HG03159 (cell line): ENCODE measurements at regions not wholly inside any gene's neighbourhood (a gene's known extent, or its start where the extent isn't known, plus 50 kb on each side); places are given as distances from the start of the nearest gene placed in this dataset.
"Not testable (repeated sequence)": the region's sequence is repeated elsewhere in the genome, so short reads cannot be mapped to it uniquely, and the experiment has no call there.

ENCODE experiments used
- ATAC-seq: cut with Tn5 transposase; IDR thresholded peaks from one replicate; pipeline ENCODE4 v1.9.1; 2021; ENCODE audit warnings: mild to moderate bottlenecking, moderate library complexity; ENCODE audit not compliant: unreplicated experiment

DNA sequence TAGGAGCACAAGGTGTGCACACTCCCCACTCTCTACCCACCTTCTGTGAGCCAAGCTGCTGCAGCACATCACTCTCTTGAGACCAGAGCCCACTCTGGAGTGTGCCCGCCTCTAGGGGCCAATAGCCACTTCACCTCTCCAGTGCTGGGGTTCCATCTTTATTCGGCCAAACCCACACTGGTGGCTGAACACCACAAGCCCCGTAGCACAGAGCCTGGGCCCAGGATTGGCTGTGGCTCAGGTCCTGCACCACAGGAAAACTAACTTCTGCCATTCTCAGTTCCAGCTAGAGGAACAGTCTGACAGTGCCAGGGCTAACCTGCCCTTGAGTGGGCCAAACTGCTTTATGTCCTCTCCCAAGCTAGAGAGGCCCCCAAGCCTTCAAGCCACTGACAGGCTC lies 111.0 kb upstream of the TOX3 start:
- ATAC-seq, result no peak

DNA sequence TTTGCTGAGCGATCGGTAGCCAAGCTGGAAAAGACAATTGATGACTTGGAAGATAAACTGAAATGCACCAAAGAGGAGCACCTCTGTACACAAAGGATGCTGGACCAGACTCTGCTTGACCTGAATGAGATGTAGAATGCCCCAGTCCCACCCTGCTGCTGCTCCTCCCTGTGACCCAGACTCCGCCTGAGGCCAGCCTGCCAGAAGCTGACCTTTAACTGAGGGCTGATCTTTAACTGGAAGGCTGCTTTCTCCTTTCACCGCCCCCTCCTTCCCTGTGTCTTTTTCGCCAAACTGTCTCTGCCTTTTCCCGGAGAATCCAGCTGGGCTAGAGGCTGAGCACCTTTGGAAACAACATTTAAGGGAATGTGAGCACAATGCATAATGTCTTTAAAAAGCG lies 109.0 kb upstream of the TOX3 start:
- ATAC-seq, result not testable (repeated sequence)

DNA sequence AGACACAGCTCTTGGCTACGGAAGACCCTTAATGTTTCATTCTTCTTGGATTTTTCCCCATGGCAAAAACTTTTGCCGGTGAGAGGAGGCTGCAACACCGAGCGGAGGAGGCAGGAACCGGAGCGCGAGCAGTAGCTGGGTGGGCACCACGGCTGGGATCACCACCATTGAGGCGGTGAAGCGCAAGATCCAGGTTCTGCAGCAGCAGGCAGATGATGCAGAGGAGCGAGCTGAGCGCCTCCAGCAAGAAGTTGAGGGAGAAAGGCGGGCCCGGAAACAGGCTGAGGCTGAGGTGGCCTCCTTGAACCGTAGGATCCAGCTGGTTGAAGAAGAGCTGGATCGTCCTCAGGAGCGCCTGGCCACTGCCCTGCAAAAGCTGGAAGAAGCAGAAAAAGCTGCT lies 108.2 kb upstream of the TOX3 start:
- ATAC-seq, result not testable (repeated sequence)

DNA sequence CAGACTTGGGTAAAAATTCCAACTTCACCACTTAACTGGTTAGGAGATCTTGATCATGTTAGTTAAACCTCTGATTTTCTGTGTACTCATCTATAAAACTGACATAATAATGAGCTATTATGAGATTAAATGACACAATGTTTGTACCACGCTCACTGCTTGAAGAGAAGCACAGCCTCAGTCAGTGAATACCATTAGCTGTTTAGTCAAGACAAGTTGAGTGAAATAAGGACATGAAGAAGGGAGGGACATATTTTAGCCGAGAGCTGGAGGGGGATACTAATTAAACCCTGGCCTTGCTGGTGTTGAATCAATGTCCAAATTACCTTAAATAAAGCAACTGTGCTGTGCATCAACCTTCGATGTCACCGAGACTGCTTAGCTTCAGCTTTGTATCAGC lies 105.1 kb upstream of the TOX3 start:
- ATAC-seq, result no peak

DNA sequence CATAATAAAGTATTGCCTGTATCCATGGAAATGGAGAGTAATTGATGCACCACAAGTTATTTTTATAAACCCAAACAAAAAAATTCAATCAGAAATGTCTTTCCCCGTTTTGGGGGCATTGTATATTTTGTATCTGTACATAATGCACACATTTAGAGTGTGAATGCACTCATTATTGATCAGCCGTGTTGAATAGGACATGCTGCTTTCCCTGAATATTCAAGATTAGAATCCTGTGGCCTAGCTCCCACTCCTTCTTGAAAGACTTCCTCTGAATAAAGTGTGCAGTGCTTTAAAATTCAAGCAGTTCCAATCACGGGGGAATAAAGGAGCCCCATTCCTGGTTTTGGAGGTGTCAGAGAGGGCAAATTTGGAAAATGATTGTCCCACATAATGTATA lies 103.8 kb upstream of the TOX3 start:
- ATAC-seq, result no peak

DNA sequence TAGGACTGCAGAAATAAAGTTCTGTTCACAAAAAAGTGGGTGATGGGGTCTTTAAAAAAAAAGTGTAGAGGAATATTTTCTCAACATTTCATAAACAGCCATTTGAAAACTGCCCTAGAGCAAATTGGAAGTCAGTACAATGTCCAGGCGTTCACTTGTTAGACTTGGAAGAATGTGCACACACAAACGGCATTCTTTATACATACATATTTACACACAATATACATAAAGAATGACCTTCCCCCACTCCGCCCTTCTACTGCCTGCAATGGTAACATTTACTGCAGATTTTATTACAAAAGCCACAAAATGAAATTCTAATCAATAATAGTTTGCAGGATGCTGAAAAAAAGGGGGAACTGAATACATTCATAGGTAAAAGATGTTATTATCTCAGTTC lies 103.4 kb upstream of the TOX3 start:
- ATAC-seq, result no peak

DNA sequence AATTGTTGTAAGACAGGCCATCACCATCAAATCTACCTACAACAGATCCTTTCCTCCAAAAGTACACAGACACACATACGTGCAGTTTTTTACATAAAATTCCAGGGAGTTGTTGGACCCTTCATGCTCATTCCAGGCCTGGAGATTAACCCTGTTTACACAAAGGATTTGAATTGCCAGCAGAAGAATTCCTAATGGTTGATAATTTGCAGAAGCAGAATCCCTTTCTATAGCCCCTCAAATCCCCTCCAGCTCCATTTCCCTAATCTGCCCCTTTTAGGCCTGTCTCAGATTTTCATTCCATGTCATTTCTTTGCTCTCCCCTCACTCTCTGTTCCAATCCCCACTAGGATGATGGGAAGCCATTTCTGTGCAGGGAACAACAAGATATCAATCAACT lies 102.9 kb upstream of the TOX3 start:
- no peak for ATAC-seq

DNA sequence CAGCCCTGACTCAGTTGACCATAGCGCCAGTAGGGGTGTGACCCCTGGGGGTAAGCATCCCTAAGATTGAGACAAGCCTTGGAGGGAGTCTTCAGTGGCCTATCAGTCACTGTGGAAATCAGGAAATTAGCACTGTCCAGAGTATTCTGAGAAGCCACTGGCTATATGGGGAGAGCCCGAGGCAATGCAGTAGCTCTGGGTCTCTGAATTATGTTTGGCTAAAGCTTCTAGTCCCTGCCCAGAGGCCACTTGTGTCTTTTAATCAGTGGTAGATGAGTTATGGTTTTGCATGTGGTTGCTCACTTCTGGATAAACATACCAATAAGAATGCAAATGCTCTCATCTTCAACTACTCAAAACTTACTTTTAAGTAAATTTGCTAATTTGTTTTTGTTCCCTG lies 100.6 kb upstream of the TOX3 start:
- no peak for ATAC-seq

DNA sequence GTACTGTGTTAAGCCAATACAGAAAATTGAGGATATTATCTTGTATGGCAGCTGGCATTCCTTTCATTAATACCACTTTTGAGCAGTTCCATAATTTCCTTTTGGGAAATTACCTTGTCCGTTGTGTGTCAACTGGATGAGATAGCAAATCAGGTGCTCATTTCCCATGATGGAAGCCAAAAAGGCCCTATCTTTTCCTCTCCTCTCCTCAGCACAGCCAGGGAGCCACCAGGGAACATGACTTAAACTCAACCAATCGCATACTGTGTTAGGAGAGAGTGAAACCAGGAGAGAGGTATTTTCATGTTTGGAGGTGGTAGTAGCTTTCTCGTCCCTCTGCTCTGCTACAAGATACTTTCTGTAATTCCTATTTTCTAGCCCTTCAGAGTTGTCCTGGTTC lies 96.1 kb upstream of the TOX3 start:
- ATAC-seq, result no peak

DNA sequence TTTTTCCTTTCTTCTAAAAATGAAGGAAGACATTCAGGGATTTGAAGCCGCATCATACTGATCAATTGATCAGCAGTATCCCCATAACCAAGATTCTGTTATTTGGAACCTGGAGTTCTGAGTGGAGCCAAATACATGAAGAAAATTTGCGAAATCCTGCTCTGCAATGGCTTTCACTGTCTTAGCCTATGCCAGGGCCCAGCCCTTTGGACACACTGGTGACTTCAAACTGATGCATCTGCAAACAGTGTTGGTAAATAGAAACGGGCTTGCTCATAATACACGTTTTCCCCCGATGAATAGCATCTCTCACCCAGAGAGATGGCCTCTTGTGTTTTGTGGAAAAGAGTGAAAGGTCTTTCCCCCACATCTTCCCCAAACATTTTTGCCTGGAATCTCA lies 87.6 kb upstream of the TOX3 start:
- no peak for ATAC-seq

DNA sequence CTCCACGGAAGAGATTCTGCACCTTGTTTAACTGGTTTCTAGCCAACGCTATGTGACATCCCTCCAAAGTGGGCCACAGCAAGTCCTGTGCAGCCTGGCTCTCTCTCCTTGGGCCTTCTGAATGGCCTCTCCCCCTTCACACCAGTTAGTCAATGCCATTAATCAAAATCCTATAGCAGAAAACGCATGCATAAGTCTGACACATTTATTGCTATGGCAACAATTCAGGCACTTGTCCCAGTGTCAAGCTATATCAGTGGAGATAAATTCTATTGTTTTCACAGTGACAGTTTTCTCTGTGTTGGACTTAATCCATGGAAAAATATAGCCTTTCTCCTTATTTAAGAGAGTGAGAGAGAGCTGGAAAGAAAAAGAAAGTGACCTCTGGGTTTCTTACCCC lies 87.2 kb upstream of the TOX3 start:
- no peak for ATAC-seq

DNA sequence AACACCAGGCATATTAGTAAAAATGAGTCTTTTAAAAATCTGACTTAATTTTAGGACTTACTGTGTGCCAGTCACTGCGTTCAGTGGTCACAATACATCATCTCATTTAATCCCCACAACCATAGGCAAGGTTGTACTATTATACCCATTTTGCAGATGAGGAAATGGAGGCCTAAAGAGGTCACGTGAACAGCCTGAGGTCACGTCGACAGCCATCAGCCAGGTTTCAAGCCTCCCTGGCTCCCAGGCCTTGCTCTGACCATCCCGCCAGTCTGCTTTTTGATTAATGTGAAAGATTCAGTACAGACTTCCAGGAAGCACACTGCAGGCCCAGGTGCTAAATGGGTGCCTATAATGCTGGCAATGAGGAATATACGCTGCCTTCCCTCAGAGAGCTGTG lies 86.3 kb upstream of the TOX3 start:
- no peak for ATAC-seq

DNA sequence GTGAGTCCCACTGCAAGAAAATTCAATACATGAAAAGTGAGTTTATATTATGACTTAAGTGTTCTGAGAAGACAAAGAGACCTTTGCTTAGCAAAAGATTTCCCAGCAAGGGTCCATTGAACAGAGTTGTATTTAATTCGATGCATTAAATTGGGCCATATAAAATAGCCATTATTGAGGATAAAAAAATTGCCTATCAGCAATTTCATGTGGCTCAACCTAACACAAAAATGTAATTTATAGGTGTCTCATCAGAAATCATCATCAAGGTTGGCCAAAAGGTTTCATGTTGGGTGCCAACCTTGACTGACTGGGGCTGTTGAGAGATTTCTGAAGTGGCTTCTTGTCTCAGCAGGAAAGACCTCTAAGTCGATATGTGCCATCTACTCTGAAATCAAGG lies 84.8 kb upstream of the TOX3 start:
- ATAC-seq, result no peak

DNA sequence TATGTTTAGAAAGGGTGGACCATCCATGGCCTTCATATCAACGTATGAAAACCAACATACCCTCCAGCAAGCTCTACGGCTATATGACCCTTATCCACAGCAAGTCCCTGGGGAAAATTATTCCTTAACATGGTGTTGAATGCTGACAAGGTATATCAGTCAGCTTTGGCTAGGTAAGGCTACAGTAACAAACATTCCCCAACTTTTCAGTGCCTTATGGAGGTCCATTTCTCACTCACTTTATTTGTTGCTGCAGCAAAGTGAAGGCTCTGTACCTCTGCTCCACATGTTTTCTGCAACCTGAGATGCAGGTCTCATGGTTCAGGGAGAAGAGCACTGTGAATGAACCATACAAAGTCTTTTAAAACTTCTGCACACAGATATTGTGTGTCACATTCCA lies 83.8 kb upstream of the TOX3 start:
- no peak for ATAC-seq

DNA sequence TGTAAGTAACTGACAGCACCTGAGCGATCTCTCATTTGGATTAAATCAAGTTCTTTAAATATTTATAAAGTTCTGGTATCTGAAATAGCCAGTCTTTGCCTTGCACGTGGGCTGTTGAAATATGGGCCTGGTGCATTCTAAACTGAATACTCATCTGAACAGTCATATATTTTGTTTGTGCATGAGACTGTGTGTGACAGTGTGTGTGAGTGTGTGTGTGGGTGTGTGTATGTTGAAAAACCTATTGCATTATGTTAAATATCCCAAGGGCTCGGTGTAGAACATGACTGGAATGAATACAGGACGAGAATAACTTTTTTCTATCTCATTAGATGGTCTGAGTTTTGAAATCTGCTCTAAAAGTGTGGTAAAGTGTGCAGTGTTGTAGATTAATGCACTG lies 82.4 kb upstream of the TOX3 start:
- no peak for ATAC-seq

DNA sequence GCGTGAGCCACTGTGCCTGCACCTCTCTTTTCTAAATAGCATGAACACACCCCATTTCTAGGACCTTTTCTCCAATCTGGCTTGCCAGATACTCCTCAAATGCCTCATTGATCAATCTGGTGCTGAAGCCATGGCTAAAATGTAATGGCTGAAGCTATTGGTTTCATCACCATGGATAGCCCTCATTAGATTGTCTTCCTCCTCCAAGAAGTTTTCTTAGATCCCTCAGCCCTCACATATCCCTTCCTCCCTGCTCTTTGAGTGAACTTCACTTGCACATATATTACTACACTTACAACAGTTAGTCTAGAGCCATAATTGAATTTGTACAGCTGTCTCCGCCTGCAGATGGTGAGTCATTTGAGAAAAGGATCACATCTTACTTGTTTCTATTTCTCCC lies 77.9 kb upstream of the TOX3 start:
- ATAC-seq, result no peak

DNA sequence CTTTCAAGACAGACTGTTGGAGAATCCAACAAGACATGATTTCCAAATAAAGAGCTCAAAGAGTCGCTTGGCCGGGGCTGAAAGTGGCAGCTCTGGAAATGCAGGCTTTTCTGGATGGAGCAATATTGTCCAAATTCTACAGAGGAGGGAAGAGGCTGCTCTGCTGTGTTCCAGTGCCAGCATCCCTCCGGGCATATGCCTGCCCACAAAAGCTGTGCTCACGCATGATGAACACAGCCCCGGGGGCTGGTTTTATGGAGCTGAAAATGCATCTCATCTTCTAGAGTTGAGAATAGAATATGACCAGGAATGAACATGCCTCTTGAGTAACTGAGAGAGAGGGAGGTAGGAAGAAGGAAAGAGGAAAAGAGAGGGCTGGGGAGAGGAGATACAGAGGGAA lies 74.7 kb upstream of the TOX3 start:
- no peak for ATAC-seq

DNA sequence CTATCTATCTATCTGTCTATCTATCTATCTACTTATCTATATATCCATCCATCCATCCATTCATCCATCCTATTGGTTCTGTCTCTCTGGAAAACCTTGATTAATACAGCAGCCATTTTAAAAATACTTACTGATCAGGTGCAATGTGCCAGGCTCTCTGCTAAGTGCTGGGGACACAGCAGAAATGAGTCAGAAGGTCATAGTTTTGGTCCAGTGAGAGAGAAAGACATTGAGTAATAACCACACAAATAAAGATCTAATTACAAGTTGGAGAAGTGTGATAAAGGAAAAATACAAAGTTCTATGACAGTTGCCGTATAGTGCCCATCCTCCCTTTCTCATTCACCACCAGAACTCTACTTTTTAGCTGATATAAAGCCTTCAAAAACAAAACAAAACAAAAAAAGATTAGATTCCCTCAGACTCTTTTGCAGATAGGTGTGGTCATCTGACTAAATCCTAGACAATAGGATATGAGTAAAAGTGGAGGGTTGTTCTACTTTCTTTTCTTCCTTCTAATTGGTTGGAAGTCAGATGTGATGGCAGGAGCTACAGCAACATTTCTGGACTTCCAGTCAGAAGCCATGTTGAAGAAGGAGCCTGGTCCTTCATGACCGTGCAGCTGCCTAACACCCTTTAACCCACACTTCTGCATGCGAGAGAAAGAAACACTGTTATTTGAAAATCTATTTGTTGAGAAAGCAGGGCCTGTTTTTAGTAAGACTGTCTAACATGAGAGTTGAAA lies 72.0 kb upstream of the TOX3 start:
- ATAC-seq, result no peak

DNA sequence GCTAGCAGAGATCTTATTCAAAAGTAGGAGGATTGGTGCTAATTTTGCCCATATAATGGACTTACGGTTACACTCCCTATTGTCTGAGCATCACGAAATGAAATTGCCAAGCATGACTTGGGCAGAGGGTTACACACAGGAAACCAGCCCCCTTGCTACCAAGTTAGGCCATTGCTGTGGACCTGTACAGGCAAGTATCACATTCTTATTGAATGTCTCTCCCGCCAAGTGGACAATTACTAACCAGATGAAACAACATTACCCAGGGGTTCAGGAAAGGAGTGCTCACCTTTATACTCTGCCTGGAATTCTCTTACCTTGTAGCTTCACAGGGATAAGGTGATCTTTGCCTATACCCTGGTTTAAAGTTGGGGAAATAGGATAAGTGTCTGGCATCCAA lies 70.6 kb upstream of the TOX3 start:
- no peak for ATAC-seq

DNA sequence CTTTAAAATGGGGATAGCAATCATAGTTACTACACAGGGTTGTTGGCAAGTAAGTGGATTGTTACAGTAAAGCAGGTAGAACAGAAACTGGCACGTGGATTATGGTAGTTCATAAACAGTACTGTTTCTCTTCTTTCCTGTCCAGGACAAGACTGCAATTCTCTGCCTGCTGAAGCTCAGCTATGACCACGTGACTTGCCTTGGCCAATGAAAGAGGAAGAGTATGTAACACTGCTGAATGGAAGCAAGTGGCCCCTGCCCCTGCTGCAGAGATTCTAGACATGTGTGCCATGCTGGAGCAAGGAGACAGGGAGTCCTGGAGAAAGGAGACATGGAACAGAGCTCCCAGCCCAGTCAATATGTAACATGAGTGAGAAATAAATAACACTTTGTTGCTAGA lies 66.6 kb upstream of the TOX3 start:
- no peak for ATAC-seq

DNA sequence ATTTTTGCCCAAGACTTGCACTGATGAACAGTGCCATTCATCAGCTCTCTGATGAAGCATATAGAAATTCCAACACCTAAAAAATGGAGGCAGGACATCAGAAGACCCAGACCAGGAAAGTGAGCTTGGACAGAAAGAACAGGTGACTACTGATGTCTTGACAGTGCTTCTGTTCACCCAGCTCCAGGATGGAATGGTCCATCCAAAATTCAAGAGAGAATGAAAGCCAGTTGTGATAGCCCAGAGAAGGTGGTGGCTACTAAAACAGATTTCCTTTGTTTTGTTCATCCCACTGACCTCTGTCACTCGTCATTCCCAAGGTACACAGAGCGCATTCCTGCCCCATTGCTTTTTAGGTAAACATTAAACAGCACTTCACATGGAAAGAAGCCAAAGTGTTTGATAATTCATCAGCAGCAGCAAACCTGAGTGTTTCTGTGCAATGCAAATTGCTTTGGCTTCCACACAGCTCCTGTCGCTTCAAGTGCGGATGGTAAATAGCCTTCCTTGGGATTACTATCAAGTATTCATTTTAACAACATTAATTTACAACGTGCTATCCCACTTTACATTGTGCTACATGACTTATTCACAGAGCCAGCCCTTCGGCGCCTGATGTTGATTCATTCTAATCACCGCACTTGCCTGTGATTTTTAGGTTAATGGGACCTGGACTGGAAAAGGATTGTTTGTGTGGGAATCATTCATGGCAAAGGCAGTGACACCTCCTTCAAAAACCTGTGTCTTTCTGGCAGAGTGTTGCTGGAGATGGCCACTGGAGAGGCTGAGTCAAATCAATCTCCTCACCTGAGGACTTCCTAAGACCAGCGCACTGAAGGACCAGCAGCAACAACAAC lies 65.1 kb upstream of the TOX3 start:
- ATAC-seq, result no peak

DNA sequence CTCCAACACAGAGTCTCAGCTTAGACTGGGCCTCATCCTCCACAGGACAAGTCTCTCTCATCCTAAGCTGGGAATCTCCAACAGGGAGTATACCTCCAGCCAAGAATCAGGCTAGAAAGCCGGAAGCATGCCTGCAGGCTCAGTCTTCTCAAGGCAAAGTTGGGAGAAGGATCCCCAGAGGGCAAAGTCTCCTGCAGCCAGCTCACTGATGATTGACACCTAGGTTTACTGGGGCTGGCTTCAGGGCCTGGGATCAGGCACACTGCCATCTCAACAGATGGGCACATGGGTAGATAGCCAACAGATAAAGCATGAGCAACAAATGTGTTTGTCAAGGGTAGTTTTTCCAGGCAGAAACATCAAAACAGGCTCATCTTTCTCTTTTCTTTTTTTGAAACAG lies 56.1 kb upstream of the TOX3 start:
- ATAC-seq, result no peak
